Astrocyte of the spinal cord (primary cell): ENCODE measurements at regions not wholly inside any gene's neighbourhood (a gene's known extent, or its start where the extent isn't known, plus 50 kb on each side); places are given as distances from the start of the nearest gene placed in this dataset.
"Not testable (repeated sequence)": the region's sequence is repeated elsewhere in the genome, so short reads cannot be mapped to it uniquely, and the experiment has no call there.

Experiments used
- DNase-seq: peaks from one replicate; pipeline ENCODE4 v3.0.0; 2011; ENCODE audit warnings: low read depth, low spot score
- H3K4me3 ChIP-seq: 2 replicates; pipeline ENCODE4 v1.5.1; 2011; ENCODE audit warnings: low read depth, mild to moderate bottlenecking, low read length, moderate library complexity
- CTCF ChIP-seq: IDR thresholded peaks from 2 replicates; pipeline ENCODE4 v1.5.1; 2012; ENCODE audit warnings: low read depth, mild to moderate bottlenecking, low read length, inconsistent platforms
- in situ Hi-C: cut with HindIII; loops from 2 replicates; pipeline ENCODE4 v1.10.0; 2017; ENCODE audit warnings: low sequenced_read_pairs

GRCh38 chr12:58425481-58426392 is 484.4 kb downstream of the ATP23 start:
- no peak overlapping the region for H3K4me3 ChIP-seq
- peak; percentile 96 for DNase-seq
- in situ Hi-C loops, result no loop called here
- no peak for TF ChIP-seq CTCF

GRCh38 chr12:58426437-58426836 is 485.1 kb downstream of the ATP23 start:
- DNase-seq, in situ Hi-C loops: not testable (repeated sequence)

GRCh38 chr12:58433959-58434358 is 486.3 kb downstream of the LRIG3 start:
- in situ Hi-C loops, result no loop called here
- no peak for DNase-seq
- no peak for TF ChIP-seq CTCF

More at GRCh38 chr12:58426437-58426836, 485.1 kb downstream of the ATP23 start:
- not testable (repeated sequence) for H3K4me3 ChIP-seq

GRCh38 chr12:58434726-58435125 is 485.6 kb downstream of the LRIG3 start:
- DNase-seq, result no peak
- no peak overlapping the region for H3K4me3 ChIP-seq
- TF ChIP-seq CTCF, result no peak
- in situ Hi-C loops, result no loop called here

More at GRCh38 chr12:58433959-58434358, 486.3 kb downstream of the LRIG3 start:
- no peak overlapping the region for H3K4me3 ChIP-seq

- TF ChIP-seq CTCF, result no peak
Observed at GRCh38 chr12:58435647-58436046, 484.7 kb downstream of the LRIG3 start.

GRCh38 chr12:58441483-58441882 is 478.8 kb downstream of the LRIG3 start:
- in situ Hi-C loops, result no loop called here
- TF ChIP-seq CTCF, result no peak
- no peak overlapping the region for H3K4me3 ChIP-seq
- DNase-seq, result no peak

More at GRCh38 chr12:58435647-58436046, 484.7 kb downstream of the LRIG3 start:
- in situ Hi-C loops, result no loop called here
- no peak overlapping the region for H3K4me3 ChIP-seq
- DNase-seq, result no peak

GRCh38 chr12:58443273-58443980 is 476.9 kb downstream of the LRIG3 start:
- no peak for DNase-seq
- H3K4me3 ChIP-seq, result no peak overlapping the region
- TF ChIP-seq CTCF, result peak; percentile 39
- in situ Hi-C loops, result no loop called here
